Esophagus squamous epithelium (tissue), 4 donors: ENCODE measurements at regions not wholly inside any gene's neighbourhood (a gene's known extent, or its start where the extent isn't known, plus 50 kb on each side); places are given as distances from the start of the nearest gene placed in this dataset.

Experiments used
- CTCF ChIP-seq, 6 experiments: fragments of 450-650 bp in 4 of 6; fragments of 200-600 bp in 2 of 6; sonication (generic) in 2 of 6; IDR thresholded peaks; one replicate each; pipeline ENCODE4 v1.5.1; 2016 to 2019; ENCODE audit warnings: antibody characterized with exemption in 6 of 6, mild to moderate bottlenecking in 4 of 6, moderate library complexity in 4 of 6
- POLR2A ChIP-seq, 4 donors: fragments of 450-650 bp; IDR thresholded peaks; one replicate each; pipeline ENCODE4 v1.6.1; 2017; ENCODE audit warnings: antibody characterized with exemption in 4 of 4, mild to moderate bottlenecking in 4 of 4, moderate library complexity in 3 of 4

- TF ChIP-seq POLR2A (IDR thresholded peaks at IDR 0.05) = no peak
- TF ChIP-seq CTCF (IDR thresholded peaks at IDR 0.05) = no peak
Observed at GRCh38 chr5:173778784-173779304, 109.3 kb upstream of the CPEB4 start.
